ENCODE measurements at regions not wholly inside any gene's neighbourhood (a gene's known extent, or its start where the extent isn't known, plus 50 kb on each side); places are given as distances from the start of the nearest gene placed in this dataset.

GRCh38 chr15:53323191-53323590 lies 436.3 kb downstream of the WDR72 start:
- in situ Hi-C loops (cut with HindIII; ENCODE audit: low sequenced_read_pairs) = no loop called here
- no peak for TF ChIP-seq CTCF (IDR thresholded peaks at IDR 0.05; ENCODE audit: low read depth, low read length)
- DNase-seq (ENCODE audit: low read depth, low spot score) = peak; percentile 17
- H3K4me3 ChIP-seq (ENCODE audit: low read depth, low read length) = no peak overlapping the region

- H3K4me3 ChIP-seq (ENCODE audit: low read depth, low read length) = no peak overlapping the region
- TF ChIP-seq CTCF (IDR thresholded peaks at IDR 0.05; ENCODE audit: low read depth, low read length) = no peak
- in situ Hi-C loops (cut with HindIII; ENCODE audit: low sequenced_read_pairs) = no loop called here
- no peak for DNase-seq (ENCODE audit: low read depth, low spot score)
These were observed 438.6 kb downstream of the WDR72 start for GRCh38 chr15:53320816-53321215.

GRCh38 chr15:53312707-53313106 lies 446.8 kb downstream of the WDR72 start:
- DNase-seq (ENCODE audit: low read depth, low spot score) = no peak
- in situ Hi-C loops (cut with HindIII; ENCODE audit: low sequenced_read_pairs) = no loop called here
- no peak for TF ChIP-seq CTCF (IDR thresholded peaks at IDR 0.05; ENCODE audit: low read depth, low read length)
- no peak overlapping the region for H3K4me3 ChIP-seq (ENCODE audit: low read depth, low read length)

- no peak overlapping the region for H3K4me3 ChIP-seq (ENCODE audit: low read depth, low read length)
- no peak for DNase-seq (ENCODE audit: low read depth, low spot score)
- in situ Hi-C loops (cut with HindIII; ENCODE audit: low sequenced_read_pairs) = no loop called here
- no peak for TF ChIP-seq CTCF (IDR thresholded peaks at IDR 0.05; ENCODE audit: low read depth, low read length)
These were observed 448.8 kb downstream of the WDR72 start for GRCh38 chr15:53310709-53311108.

- in situ Hi-C loops (cut with HindIII; ENCODE audit: low sequenced_read_pairs) = no loop called here
- DNase-seq (ENCODE audit: low read depth, low spot score) = peak; percentile 7
- TF ChIP-seq CTCF (IDR thresholded peaks at IDR 0.05; ENCODE audit: low read depth, low read length) = no peak
- H3K4me3 ChIP-seq (ENCODE audit: low read depth, low read length) = no peak overlapping the region
These were observed 451.4 kb downstream of the WDR72 start for GRCh38 chr15:53307952-53308624.

GRCh38 chr15:53305554-53305953 lies 453.9 kb downstream of the WDR72 start:
- no peak for TF ChIP-seq CTCF (IDR thresholded peaks at IDR 0.05; ENCODE audit: low read depth, low read length)
- DNase-seq (ENCODE audit: low read depth, low spot score) = no peak
- no peak overlapping the region for H3K4me3 ChIP-seq (ENCODE audit: low read depth, low read length)
- in situ Hi-C loops (cut with HindIII; ENCODE audit: low sequenced_read_pairs) = no loop called here

All from astrocyte of the spinal cord (primary cell).